ENCODE measurements at regions not wholly inside any gene's neighbourhood (a gene's known extent, or its start where the extent isn't known, plus 50 kb on each side); places are given as distances from the start of the nearest gene placed in this dataset.

- TF ChIP-seq SIN3A (IDR thresholded peaks at IDR 0.05; ENCODE audit: borderline replicate concordance, insufficient read depth, low read depth, low read length) = no peak
- no peak for TF ChIP-seq CTCF (IDR thresholded peaks at IDR 0.05)
- no peak for TF ChIP-seq POLR2AphosphoS5 (IDR thresholded peaks at IDR 0.05; ENCODE audit: low read depth, low read length)
- no peak for TF ChIP-seq REST (IDR thresholded peaks at IDR 0.05; ENCODE audit: insufficient read depth in 1 of 2, low read depth in 2 of 2, low read length in 1 of 2)
Observed at GRCh38 chr12:94909663-94910062, 93.8 kb downstream of the NDUFA12 start.

Data from Panc1 (cell line).